ENCODE measurements at regions not wholly inside any gene's neighbourhood (a gene's known extent, or its start where the extent isn't known, plus 50 kb on each side); places are given as distances from the start of the nearest gene placed in this dataset.

- TF ChIP-seq CTCF (conservative IDR thresholded peaks at IDR 0.05; ENCODE audit: low read depth, low read length) (no peak), EZH2 (IDR thresholded peaks at IDR 0.05; ENCODE audit: borderline replicate concordance, low read depth, low read length, poor library complexity, severe bottlenecking) (no peak)
Measured at GRCh38 chr5:136674178-136674577, 308.8 kb upstream of the TRPC7 start.

Data from A673 (cell line).